WTC11 (cell line): ENCODE measurements at regions not wholly inside any gene's neighbourhood (a gene's known extent, or its start where the extent isn't known, plus 50 kb on each side); places are given as distances from the start of the nearest gene placed in this dataset.

Experiments used
- ETV6 ChIP-seq: sonication (generic); formaldehyde crosslinking; IDR thresholded peaks from 2 replicates; pipeline ENCODE4 v1.8.1; 2022; ENCODE audit warnings: mild to moderate bottlenecking, missing genetic modification reagents
- JUN ChIP-seq: sonication (generic); formaldehyde crosslinking; IDR thresholded peaks from 2 replicates; pipeline ENCODE4 v1.8.0; 2023; ENCODE audit warnings: mild to moderate bottlenecking, missing genetic modification reagents
- TCF7 ChIP-seq: sonication (generic); formaldehyde crosslinking; IDR thresholded peaks from 2 replicates; pipeline ENCODE4 v1.8.0; 2022; ENCODE audit warnings: mild to moderate bottlenecking, low read depth, missing genetic modification reagents, moderate library complexity
- TF ChIP-seq, protein P1 (sequence below): sonication (generic); formaldehyde crosslinking; IDR thresholded peaks from 2 replicates; pipeline ENCODE4 v1.8.0; 2022; ENCODE audit warnings: mild to moderate bottlenecking, missing genetic modification reagents
- TF ChIP-seq, protein P2 (sequence below): fragments of 200-600 bp; IDR thresholded peaks from 2 replicates; pipeline ENCODE4 v1.8.0; 2022; ENCODE audit warnings: antibody characterized with exemption

DNA sequence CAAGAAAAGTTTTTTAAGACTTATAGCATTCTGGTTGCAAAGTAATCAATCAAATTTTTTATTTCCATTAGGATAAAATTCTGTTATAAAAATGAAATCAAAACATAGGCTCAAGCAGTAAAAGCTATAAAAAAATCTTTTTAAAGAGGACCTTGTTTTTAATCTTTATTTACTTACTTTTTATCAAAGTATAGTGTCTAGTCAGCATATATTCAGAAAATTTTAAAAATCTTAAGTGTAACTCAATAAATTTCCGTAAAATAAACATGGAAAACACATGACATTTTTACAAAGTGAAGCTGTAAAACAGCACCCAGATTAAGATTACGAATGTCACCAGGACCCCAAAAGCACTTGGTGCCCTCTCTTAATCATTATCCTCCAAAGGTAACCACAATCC, 302.4 kb downstream of the TMEM161B start:
- TF ChIP-seq, protein P1, sequence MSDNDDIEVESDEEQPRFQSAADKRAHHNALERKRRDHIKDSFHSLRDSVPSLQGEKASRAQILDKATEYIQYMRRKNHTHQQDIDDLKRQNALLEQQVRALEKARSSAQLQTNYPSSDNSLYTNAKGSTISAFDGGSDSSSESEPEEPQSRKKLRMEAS (CRISPR knock-in tag) = no peak
- no peak for TF ChIP-seq JUN (CRISPR knock-in tag)
- TF ChIP-seq TCF7 = no peak
- TF ChIP-seq ETV6 (CRISPR knock-in tag) = no peak
- TF ChIP-seq, protein P2, sequence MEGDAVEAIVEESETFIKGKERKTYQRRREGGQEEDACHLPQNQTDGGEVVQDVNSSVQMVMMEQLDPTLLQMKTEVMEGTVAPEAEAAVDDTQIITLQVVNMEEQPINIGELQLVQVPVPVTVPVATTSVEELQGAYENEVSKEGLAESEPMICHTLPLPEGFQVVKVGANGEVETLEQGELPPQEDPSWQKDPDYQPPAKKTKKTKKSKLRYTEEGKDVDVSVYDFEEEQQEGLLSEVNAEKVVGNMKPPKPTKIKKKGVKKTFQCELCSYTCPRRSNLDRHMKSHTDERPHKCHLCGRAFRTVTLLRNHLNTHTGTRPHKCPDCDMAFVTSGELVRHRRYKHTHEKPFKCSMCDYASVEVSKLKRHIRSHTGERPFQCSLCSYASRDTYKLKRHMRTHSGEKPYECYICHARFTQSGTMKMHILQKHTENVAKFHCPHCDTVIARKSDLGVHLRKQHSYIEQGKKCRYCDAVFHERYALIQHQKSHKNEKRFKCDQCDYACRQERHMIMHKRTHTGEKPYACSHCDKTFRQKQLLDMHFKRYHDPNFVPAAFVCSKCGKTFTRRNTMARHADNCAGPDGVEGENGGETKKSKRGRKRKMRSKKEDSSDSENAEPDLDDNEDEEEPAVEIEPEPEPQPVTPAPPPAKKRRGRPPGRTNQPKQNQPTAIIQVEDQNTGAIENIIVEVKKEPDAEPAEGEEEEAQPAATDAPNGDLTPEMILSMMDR = no peak
